Neural progenitor cell (in vitro differentiated cells): ENCODE measurements at regions not wholly inside any gene's neighbourhood (a gene's known extent, or its start where the extent isn't known, plus 50 kb on each side); places are given as distances from the start of the nearest gene placed in this dataset.
A peak's percentile ranks its signal among the peaks of the same experiment; 100 is the strongest.

ENCODE experiments used
- DNase-seq: peaks from one replicate; pipeline ENCODE4 v3.0.0-alpha.2; 2016; ENCODE audit warnings: low spot score
- H2AFZ ChIP-seq: fragments of 200-600 bp; sonication (generic); replicated peaks from 2 replicates; pipeline ENCODE4 v1.6.1; 2016; ENCODE audit warnings: antibody characterized with exemption
- H3F3A ChIP-seq: fragments of 200-600 bp; sonication (generic); 2 replicates; pipeline ENCODE4 v1.6.1; 2016; ENCODE audit warnings: antibody characterized with exemption, low read depth
- H3K27ac ChIP-seq: fragments of 200-600 bp; sonication (generic); 2 replicates; pipeline ENCODE4 v1.5.1; 2016; ENCODE audit warnings: mild to moderate bottlenecking
- H3K27me3 ChIP-seq: fragments of 200-600 bp; sonication (generic); 2 replicates; pipeline ENCODE4 v1.6.1; 2016; ENCODE audit warnings: mild to moderate bottlenecking, moderate library complexity
- H3K36me3 ChIP-seq: fragments of 200-600 bp; sonication (generic); 2 replicates; pipeline ENCODE4 v1.5.1; 2016
- H3K4me1 ChIP-seq: fragments of 200-600 bp; sonication (generic); 2 replicates; pipeline ENCODE4 v1.6.1; 2016; ENCODE audit warnings: mixed run types
- H3K4me2 ChIP-seq: fragments of 200-600 bp; sonication (generic); 2 replicates; pipeline ENCODE4 v1.6.1; 2016
- H3K4me3 ChIP-seq: fragments of 200-600 bp; sonication (generic); 2 replicates; pipeline ENCODE4 v1.5.1; 2016
- H3K79me2 ChIP-seq: fragments of 200-600 bp; sonication (generic); 2 replicates; pipeline ENCODE4 v1.6.1; 2016; ENCODE audit warnings: low read depth
- H3K9ac ChIP-seq: fragments of 200-600 bp; sonication (generic); 2 replicates; pipeline ENCODE4 v1.6.1; 2016
- H3K9me3 ChIP-seq: fragments of 200-600 bp; sonication (generic); 2 replicates; pipeline ENCODE4 v1.5.1; 2016; ENCODE audit warnings: low read depth
- H4K20me1 ChIP-seq: fragments of 200-600 bp; sonication (generic); 2 replicates; pipeline ENCODE4 v1.6.1; 2016; ENCODE audit warnings: low read depth
- H3K27ac Mint-ChIP-seq: 3 replicates; pipeline ENCODE4 v1.8.0; 2021; ENCODE audit warnings: mixed read lengths
- H3K27me3 Mint-ChIP-seq: 2 replicates; pipeline ENCODE4 v1.8.0; 2022; ENCODE audit warnings: low read depth, mild to moderate bottlenecking, inconsistent platforms, moderate library complexity, mixed read lengths; ENCODE audit not compliant: insufficient read depth
- H3K36me3 Mint-ChIP-seq: 3 replicates; pipeline ENCODE4 v1.8.0; 2021; ENCODE audit warnings: mixed read lengths
- H3K4me1 Mint-ChIP-seq: 3 replicates; pipeline ENCODE4 v1.8.0; 2021; ENCODE audit warnings: mixed read lengths
- H3K4me3 Mint-ChIP-seq: 3 replicates; pipeline ENCODE4 v1.8.0; 2021; ENCODE audit warnings: mild to moderate bottlenecking, moderate library complexity, mixed read lengths
- H3K9me3 Mint-ChIP-seq: 3 replicates; pipeline ENCODE4 v1.8.0; 2020; ENCODE audit warnings: mixed read lengths
- CTCF ChIP-seq: fragments of 200-600 bp; sonication (generic); IDR thresholded peaks from 2 replicates; pipeline ENCODE4 v1.5.1; 2017; ENCODE audit warnings: antibody characterized with exemption, mild to moderate bottlenecking
- EZH2 ChIP-seq: fragments of 200-600 bp; sonication (generic); IDR thresholded peaks from 2 replicates; pipeline ENCODE4 v1.6.1; 2017; ENCODE audit warnings: antibody characterized with exemption, mild to moderate bottlenecking, moderate library complexity
- EZH2phosphoT487 ChIP-seq: fragments of 200-600 bp; sonication (generic); IDR thresholded peaks from 2 replicates; pipeline ENCODE4 v1.6.1; 2017; ENCODE audit warnings: antibody characterized with exemption

- H3K36me3 ChIP-seq = no peaks in the 10 kb centered on the region
- Mint-ChIP-seq H3K36me3 (no peaks in the 10 kb centered on the region), H3K27ac (no peak overlapping the region), H3K9me3 (peaks cover 7% of the 10 kb centered on the region), H3K4me3 (no peak overlapping the region), H3K4me1 (peaks cover 9% of the 10 kb centered on the region), H3K27me3 (peaks cover 14% of the 10 kb centered on the region)
- no peak for DNase-seq
- no peaks in the 10 kb centered on the region for H4K20me1 ChIP-seq
- TF ChIP-seq EZH2 (no peak), CTCF (no peak), EZH2phosphoT487 (no peak)
- H3K27ac ChIP-seq = no peak overlapping the region
- no peaks in the 10 kb centered on the region for H3K9me3 ChIP-seq
- no peak overlapping the region for H2AFZ ChIP-seq
- no peaks in the 10 kb centered on the region for H3K27me3 ChIP-seq
- no peaks in the 10 kb centered on the region for H3F3A ChIP-seq
- H3K4me2 ChIP-seq = no peak overlapping the region
- no peak overlapping the region for H3K4me3 ChIP-seq
- no peaks in the 10 kb centered on the region for H3K79me2 ChIP-seq
- no peak overlapping the region for H3K9ac ChIP-seq
- H3K4me1 ChIP-seq = no peaks in the 10 kb centered on the region
Observed at GRCh38 chr1:25106352-25106751, 126.0 kb downstream of the SYF2 start.

GRCh38 chr1:25105836-25106235 lies 126.5 kb downstream of the SYF2 start:
- H3K27me3 Mint-ChIP-seq = peaks cover 16% of the 10 kb centered on the region
- Histone ChIP-seq H3K79me2 (no peaks in the 10 kb centered on the region), H2AFZ (no peak overlapping the region), H3F3A (no peaks in the 10 kb centered on the region), H3K4me1 (no peaks in the 10 kb centered on the region), H3K36me3 (no peaks in the 10 kb centered on the region), H3K27ac (no peak overlapping the region), H3K27me3 (no peaks in the 10 kb centered on the region), H3K4me3 (no peak overlapping the region), H3K9me3 (no peaks in the 10 kb centered on the region), H4K20me1 (no peaks in the 10 kb centered on the region), H3K9ac (no peak overlapping the region), H3K4me2 (no peak overlapping the region)
- H3K27ac Mint-ChIP-seq = no peak overlapping the region
- no peak overlapping the region for H3K4me3 Mint-ChIP-seq
- peaks cover 10% of the 10 kb centered on the region for H3K4me1 Mint-ChIP-seq
- no peak for DNase-seq
- no peaks in the 10 kb centered on the region for H3K36me3 Mint-ChIP-seq
- TF ChIP-seq CTCF (no peak), EZH2phosphoT487 (no peak), EZH2 (no peak)
- H3K9me3 Mint-ChIP-seq = peaks cover 7% of the 10 kb centered on the region

DNA sequence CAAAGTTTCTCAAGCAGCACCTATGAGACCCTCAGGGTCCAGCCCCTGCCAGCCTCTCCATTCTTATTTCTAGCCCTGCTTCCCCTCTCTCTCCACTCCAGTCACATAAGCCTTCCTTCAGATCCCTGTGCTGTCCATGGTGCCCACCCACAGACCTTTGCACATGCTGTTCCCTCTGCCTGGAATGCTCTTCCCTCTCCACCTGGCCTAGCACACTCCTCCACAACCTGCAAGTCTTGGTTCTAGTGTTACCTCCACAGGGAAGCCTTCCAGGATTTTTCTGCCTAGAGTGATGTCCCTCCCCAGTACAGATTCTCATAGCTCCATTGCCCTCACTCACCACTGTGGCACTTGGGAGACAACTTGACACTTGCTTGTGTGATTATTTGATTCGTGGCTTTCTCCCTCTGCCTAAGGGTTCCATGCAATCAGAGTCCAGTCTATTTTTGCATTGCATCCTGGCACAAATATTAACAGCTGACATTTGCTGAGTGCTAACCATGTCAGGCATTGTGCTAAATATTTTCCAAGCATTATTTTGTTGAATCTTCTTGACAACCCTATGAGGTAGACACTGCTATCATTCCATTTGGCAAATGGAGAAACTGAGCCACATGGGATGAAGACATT lies 127.3 kb downstream of the SYF2 start:
- Mint-ChIP-seq H3K27ac (no peak overlapping the region), H3K4me1 (peaks cover 10% of the 10 kb centered on the region)

More for the DNA sequence above, 127.3 kb downstream of the SYF2 start:
- Histone ChIP-seq H3F3A (no peaks in the 10 kb centered on the region), H3K4me2 (no peak overlapping the region), H3K9me3 (no peaks in the 10 kb centered on the region), H3K27me3 (no peaks in the 10 kb centered on the region), H2AFZ (no peak overlapping the region), H3K9ac (no peak overlapping the region), H4K20me1 (no peaks in the 10 kb centered on the region), H3K4me1 (no peaks in the 10 kb centered on the region), H3K27ac (no peak overlapping the region), H3K79me2 (no peaks in the 10 kb centered on the region), H3K36me3 (no peaks in the 10 kb centered on the region), H3K4me3 (no peak overlapping the region)
- Mint-ChIP-seq H3K36me3 (no peaks in the 10 kb centered on the region), H3K9me3 (peaks cover 7% of the 10 kb centered on the region), H3K4me3 (peak overlapping the region; percentile 10), H3K27me3 (peaks cover 16% of the 10 kb centered on the region)
- TF ChIP-seq EZH2phosphoT487 = no peak
- no peak for TF ChIP-seq CTCF
- TF ChIP-seq EZH2 = no peak
- no peak for DNase-seq
